ENCODE measurements at regions not wholly inside any gene's neighbourhood (a gene's known extent, or its start where the extent isn't known, plus 50 kb on each side); places are given as distances from the start of the nearest gene placed in this dataset.
"Not testable (repeated sequence)": the region's sequence is repeated elsewhere in the genome, so short reads cannot be mapped to it uniquely, and the experiment has no call there.

DNA sequence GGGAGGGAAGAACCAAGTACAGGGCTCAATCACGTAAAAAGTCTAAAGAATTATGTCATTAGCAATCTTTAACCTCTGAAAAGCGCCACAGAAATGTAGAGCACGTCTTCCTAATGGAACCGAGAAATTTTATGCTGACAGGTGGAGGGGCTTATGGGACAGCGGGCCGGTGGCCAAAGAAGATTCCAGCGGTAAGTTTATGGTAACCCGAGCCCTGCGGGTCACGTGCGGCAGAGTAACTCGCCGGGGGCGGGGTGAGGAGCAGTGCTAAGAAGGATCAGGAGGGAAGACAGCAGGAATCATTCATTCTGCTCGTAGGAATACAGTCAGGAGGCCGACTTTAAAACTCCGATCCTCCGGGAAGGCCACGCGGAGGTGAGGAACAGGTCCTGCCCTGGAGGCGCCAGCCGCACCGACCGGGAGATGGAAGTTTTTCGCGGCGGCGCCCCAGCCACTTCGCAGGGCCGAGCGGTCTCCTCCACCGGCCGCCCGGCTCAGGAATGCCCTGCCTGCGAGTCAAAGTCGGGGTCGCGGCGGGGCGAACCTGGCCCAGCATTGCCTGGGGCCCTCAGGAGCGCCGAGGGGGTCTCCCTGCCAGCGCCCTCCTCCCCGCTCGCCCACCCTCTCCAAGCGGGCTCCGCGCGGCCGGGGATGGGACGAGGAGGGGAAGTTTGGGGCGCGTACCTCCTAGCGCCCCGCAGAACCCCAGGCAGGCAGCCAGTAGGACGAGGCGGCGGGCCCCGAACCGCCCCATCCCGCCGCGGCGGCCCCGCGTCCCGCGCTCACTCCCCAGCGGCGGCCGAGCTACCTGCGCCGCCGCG, 101.8 kb downstream of the ESM1 start:
- no peak for DNase-seq

DNA sequence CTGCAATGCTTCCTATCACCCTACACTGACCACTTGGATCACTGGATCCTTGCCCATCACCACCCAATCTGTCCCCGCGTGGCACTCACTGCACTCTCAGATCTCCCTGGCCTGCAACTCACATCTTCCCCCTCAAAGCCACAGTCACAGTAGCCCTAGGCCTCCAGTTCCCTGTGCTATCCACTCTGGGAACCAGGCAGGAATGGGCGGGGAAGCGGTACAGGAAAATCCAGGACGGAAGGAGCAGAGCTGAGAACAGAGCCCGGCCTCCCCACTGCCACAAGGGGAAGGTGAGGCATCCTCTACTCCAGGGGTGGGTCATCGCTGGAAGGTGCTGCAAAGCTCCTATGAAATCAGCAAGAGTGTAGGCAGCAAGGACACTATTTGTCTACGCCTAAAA, 102.6 kb downstream of the ESM1 start:
- no peak for DNase-seq

DNA sequence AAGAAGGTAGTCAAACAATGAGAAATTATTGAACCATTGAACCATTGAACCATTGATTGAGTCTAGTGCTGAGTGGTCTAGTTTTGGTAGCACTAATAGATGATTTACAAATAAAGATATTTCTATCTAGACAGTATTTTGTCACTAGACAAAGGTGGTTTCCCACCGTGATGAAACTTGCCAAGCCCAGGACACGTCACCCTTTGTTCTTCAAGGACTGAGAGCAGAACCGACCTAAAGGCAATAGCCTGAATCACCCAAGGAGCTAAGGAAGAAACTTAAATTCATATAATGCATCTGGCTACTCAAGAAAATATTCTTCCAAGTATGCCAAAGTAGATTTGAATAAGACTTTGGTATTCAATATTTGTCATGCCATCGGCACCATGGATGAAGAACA, 103.3 kb downstream of the ESM1 start:
- no peak for DNase-seq

DNA sequence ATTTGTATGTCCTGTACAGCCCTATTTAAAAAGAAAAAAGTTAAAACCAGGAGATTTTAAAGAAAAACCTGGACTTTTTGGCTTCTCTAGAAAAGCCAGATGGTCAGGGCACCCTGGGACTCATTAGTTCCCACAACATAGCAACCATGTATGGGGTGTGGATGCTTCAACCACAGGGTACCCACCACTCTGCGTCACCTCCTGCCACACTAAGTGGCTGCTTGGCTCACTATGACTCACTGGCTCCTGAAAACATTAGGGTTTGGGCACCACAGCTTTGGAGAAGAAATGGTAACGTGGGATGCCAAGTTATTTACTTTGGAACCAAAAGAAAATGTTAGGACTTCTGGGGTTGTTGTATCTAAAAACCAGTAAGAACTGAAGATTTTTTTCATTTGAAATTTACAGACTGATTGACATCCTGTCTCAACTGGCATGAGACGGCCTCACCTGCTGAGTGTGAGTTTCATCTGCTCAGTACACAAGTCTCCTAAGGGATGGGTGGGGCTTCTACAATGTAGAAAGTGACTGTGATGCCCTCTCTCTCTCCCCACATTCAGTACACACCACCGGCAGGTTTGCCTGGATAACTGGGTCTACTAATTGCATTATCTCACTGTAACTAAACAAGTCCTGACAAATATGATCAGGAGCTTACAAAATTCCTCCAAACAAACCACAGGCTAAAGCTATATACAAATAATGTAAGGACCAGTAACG, 103.9 kb downstream of the ESM1 start:
- DNase-seq: no peak

DNA sequence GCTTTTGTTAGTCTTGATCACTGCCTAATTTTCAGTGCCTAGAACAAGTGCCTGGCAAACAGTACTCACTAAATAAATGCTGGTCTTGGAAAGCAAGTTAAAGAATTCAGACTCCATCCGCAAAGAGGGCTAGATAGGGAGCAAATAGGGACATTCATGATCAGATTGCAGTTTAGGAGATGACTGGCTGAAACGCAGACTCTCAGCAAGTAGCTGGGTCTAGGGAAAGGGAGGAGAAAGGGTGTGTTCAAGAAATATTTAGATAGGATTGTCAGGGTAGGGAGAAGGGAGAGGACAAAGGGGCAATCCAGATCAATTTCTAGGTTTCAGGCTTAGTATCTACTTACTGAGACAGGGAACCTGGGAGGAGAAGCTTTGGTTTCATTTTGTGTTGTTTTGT, 108.4 kb downstream of the ESM1 start:
- no peak for DNase-seq

DNA sequence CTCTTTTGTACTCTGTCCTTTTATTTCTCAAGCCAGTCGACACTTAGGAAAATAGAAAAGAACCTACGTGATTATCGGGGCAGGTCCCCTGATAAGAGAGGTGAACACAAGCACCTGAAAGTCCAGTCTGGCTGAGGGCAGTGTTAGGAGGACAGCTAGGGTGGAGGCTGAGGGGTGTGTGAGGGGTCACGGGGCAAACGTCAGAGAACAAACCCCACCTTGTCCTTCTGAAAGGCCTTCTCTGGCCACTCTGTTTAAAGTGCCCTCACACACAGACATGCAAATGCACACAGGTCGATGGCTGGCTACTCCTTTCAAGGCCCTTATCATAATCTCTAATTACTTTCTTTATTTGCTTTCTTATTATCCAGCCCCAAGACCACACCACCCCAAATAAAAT, 108.8 kb downstream of the ESM1 start:
- DNase-seq: no peak

DNA sequence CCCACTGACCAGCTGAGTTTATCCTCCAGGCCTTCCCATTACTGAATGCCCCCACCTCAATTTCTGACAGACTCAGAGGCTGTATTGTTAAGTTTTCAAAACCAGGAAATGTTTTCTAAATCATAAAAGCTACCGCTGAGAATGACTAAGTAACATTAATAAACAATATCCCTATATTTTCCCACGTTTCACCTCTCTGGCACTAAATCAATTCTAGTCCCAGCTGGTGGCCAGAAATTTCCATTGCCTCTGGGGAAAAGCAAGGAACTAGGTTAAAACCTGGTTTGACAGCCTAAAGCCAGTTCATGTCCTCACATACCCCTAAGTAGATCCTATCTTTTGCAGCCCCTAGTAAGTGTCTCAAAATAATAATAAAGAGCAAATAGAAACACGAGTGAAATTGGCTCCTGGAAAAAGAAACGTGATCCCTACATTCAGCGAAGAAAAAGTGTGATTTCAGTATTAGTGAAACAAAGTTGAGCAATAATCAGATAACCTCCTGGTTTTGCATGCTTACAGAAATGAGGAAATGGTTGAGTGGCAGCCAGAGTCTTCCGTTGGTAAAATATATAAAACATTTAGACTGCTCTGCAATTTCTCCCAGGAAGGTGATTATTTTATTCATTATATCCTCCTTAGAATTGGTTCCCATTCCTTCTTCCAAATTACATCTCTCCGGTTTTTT, 110.9 kb downstream of the ESM1 start:
- DNase-seq: peak; percentile 75

GRCh38 chr5:54873691-54874090, 111.7 kb downstream of the ESM1 start:
- DNase-seq: no peak

GRCh38 chr5:54872810-54873209, 112.6 kb downstream of the ESM1 start:
- DNase-seq: no peak

GRCh38 chr5:54870271-54870670, 115.1 kb downstream of the ESM1 start:
- DNase-seq: no peak

DNA sequence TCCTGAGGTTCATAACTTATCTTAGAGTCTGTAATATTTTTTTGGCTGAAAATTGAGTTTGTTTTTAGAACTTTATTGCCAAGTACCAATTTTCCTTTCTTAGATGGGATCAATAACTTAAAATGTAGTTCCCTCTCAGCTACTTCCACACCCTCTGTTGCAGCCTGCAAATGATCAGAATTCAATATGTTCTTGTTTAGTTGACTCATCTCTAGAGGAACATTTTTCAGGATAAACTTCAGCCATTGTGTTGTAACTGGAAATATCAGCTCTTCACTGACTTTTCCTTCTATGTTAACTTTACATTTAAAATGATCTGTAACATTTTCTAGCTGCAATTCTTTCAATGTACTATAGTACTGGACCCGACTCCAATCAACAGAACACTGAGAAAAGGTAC, 115.7 kb downstream of the ESM1 start:
- no peak for DNase-seq

DNA sequence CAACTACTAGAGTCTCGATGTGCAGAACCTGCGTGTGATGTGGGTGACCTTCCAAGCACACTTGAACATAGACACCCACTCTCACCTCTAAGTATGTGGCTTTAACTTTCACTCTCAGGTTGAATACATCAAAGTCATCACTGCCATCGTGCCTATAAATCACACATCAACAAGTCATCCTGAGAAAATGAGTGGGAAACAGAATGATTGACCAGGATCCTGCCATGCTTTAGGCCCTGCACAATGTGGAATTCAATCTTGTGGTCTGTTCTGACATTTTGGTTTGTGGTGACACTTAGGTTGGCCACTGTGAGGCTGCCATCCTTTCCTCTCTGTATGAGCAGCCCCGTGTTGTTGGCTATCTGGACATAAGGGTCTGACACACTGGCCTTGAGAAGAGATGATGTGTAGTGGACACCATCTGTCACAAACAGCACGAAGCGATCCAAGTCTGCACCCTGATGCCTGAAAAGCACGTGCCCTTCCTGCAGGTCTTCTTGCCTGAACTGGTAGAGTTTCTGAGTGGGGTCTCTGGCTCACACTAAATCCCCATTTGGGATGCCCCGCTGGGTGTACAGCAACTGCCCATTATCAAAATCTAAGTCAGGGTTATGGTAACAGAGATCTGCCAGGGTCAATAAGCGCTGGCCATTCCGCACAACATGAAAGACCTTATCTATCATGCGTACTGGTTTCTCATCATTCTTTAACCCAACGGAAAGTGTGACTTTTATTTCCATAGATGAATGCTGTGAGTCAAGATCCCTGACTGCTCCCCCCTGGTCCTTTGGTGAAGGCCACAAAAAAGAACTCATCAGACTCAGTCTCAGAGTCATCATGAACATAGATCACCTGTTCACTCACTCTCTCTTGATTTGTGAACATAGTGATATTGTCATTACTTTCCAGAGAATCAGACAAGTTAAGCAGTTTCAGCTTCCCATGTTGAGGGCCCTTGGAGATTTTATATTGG, 116.6 kb downstream of the ESM1 start:
- DNase-seq: no peak

- DNase-seq: peak; percentile 52
These were observed 118.0 kb downstream of the ESM1 start for GRCh38 chr5:54867310-54867944.

- not testable (repeated sequence) for DNase-seq
These were observed 120.4 kb downstream of the ESM1 start for GRCh38 chr5:54864911-54865515.

GRCh38 chr5:54862036-54862435, 123.4 kb downstream of the ESM1 start:
- DNase-seq: no peak

GRCh38 chr5:54861212-54861894, 124.0 kb downstream of the ESM1 start:
- DNase-seq: no peak

DNA sequence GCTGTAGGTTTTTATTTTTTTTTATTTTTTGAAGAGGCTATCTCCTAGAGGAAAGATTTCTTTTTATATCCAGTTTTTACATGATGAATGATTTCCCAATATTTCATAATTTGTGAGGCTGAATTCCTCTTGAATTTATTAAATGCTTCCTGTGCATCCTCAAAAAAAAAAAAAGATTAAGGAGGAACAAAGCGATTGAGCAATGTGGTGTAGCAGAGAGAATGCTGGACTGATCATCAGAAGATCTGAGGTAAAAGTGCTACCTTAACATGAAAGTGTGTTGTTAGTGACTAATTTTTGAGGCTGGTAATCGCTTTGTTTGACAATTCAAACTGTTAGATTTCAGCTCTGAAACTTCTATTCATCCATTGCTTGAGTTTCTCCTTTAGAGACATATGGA, 125.1 kb downstream of the ESM1 start:
- no peak for DNase-seq

GRCh38 chr5:54859316-54859715, 126.1 kb downstream of the ESM1 start:
- no peak for DNase-seq

DNA sequence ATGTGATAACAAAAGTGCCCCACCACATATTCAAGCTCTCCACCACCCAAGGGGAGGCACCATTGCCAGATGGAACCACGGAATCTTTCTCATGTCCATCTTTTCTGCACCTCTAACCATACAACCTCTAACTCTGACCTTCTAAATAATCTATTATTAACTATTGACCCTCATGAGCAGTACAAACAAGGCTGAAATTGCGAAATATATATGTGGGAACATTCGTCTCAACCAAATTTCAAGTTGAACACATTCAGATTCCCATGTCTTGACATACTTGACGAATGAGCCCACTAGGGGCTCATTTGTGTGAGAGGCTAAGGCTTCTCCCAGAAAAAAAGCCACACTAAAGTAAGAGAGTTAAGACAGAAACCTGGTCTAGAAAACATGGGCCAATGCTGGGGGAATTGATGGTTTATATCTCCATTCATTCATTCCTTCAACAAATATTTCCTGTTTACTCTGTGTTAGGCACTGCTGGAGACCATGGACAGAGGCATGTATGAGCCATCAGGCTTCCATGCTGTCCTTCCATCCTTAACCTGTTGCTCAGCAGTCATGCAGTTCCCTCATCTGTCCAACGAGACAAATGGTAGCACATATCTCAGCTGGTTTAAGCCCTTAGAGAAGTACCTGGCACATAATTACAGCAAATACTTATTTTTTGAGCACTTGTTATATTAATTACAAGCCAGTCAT, 130.4 kb downstream of the ESM1 start:
- DNase-seq: no peak

DNA sequence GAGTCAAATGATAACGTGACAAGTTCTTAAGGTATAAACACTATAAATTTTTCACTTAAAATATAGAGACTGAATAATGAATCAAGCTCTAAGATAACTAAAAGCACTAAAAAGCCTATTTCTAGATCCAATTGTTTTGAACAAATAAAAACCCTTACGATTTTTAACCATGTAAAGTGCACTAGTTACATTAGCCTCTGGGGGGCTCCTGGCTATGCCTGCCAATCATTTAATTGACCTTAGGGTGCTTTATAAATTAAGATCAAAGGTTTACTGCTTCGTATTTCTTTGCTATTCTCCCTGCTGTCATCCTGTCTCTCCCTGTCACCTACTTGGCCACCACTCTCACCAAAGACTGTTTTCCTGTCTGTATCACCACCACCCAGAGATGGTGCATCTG, 133.4 kb downstream of the ESM1 start:
- no peak for DNase-seq
